Naive B cell (primary cell): ENCODE measurements at regions not wholly inside any gene's neighbourhood (a gene's known extent, or its start where the extent isn't known, plus 50 kb on each side); places are given as distances from the start of the nearest gene placed in this dataset.
"Not testable (repeated sequence)": the region's sequence is repeated elsewhere in the genome, so short reads cannot be mapped to it uniquely, and the experiment has no call there.

ENCODE experiments used
- ATAC-seq, 2 donors: fragments of 150-1000 bp; cut with Tn5 transposase; 2 replicates each; pipeline ENCODE4 v1.10.0; 2021; ENCODE audit warnings: low read depth in 2 of 2, mild to moderate bottlenecking in 2 of 2, moderate library complexity in 2 of 2
- DNase-seq: peaks from one replicate; pipeline ENCODE4 v3.0.0; 2022
- H3K27ac Mint-ChIP-seq, 6 donors: one replicate each; pipeline ENCODE4 v1.8.0; 2020 to 2022; ENCODE audit warnings: mild to moderate bottlenecking in 6 of 6, mixed read lengths in 6 of 6, moderate library complexity in 5 of 6, inconsistent platforms in 2 of 6
- H3K27me3 Mint-ChIP-seq, 3 donors: one replicate each; pipeline ENCODE4 v1.8.0; 2021 to 2022; ENCODE audit warnings: mixed read lengths in 3 of 3, mild to moderate bottlenecking in 1 of 3
- H3K36me3 Mint-ChIP-seq, 2 donors: one replicate each; pipeline ENCODE4 v1.8.0; 2020 to 2022; ENCODE audit warnings: mixed read lengths in 2 of 2, inconsistent platforms in 1 of 2, mild to moderate bottlenecking in 1 of 2
- H3K4me1 Mint-ChIP-seq, 3 donors: one replicate each; pipeline ENCODE4 v1.8.0; 2020 to 2022; ENCODE audit warnings: mixed read lengths in 3 of 3, inconsistent platforms in 1 of 3, mild to moderate bottlenecking in 1 of 3, moderate library complexity in 1 of 3
- H3K4me3 Mint-ChIP-seq, 8 donors: one replicate each; pipeline ENCODE4 v1.8.0; 2020 to 2022; ENCODE audit warnings: mild to moderate bottlenecking in 8 of 8, mixed read lengths in 8 of 8, moderate library complexity in 8 of 8, inconsistent platforms in 2 of 8
- H3K9me3 Mint-ChIP-seq, 7 donors: one replicate each; pipeline ENCODE4 v1.8.0; 2020 to 2022; ENCODE audit warnings: mixed read lengths in 7 of 7, mild to moderate bottlenecking in 5 of 7, inconsistent platforms in 2 of 7, moderate library complexity in 1 of 7

DNA sequence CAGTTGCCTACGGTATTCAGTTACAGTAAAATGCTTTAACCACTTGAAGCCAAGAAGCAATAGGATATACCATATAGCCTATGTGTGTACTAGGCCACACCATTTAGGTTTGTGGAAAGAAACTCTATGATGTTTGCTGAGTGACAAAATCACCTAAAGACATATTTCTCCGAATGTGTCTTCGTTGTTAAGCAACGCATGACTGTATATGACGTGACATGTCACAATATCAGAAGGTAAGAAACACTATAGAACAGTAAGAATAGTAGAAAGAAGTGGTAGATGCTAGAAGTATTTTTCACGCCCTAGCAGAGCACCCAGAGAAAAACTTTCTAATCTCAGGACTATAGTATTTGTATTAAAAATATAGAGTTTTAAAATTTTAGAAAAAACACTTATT is 1188.2 kb upstream of the B3GALT2 start:
- ATAC-seq (no peak), DNase-seq (no peak)
- Mint-ChIP-seq H3K27me3 (no peaks in the 10 kb centered on the region), H3K36me3 (no peaks in the 10 kb centered on the region), H3K4me1 (no peaks in the 10 kb centered on the region), H3K9me3 (peaks cover 0 to 3% (median 0%) of the 10 kb centered on the region in 7 donors), H3K4me3 (no peak overlapping the region), H3K27ac (no peak overlapping the region)

DNA sequence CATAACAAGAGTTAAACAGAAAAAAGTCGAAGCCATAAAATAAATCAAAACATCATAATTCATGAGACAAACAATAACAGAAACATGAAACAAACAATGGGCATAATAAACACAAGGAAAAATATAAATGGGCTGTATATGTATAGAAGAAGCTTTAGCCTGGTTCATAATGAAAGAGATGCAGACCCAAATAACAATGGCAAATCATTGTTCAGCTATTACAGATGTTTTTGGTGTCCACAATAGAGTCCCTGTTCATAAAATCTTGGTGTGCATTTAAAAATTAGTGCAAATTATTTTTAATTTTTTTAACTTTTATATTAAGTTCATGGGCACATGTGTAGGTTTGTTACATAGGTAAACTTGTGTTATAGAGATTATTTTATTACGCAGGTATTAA is 1185.9 kb upstream of the B3GALT2 start:
- no peak overlapping the region for H3K27ac Mint-ChIP-seq
- no peak for ATAC-seq
- H3K4me1 Mint-ChIP-seq, result no peaks in the 10 kb centered on the region
- no peaks in the 10 kb centered on the region for H3K36me3 Mint-ChIP-seq
- H3K27me3 Mint-ChIP-seq, result no peaks in the 10 kb centered on the region
- DNase-seq, result no peak
- no peak overlapping the region for H3K4me3 Mint-ChIP-seq
- peaks cover 0 to 3% (median 0%) of the 10 kb centered on the region in 7 donors for H3K9me3 Mint-ChIP-seq

DNA sequence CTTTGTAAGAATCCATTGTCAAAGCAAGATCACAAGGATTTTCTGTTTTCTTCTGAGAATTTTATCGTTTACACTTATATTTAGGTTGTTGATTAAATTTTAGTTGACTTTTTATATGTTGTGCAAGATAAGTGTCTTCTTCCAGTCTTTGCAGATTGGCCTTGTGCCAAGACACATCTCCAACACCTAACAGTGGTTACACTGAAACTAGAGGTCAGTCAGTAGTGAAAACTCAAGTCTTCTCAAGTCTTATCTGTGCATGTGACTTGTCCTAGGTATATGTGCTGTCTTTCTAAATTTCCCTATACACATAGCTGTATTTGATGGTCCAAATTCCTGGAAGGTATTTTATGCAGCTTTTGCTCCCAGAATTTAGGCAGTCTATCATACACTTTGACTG is 1183.2 kb upstream of the B3GALT2 start:
- ATAC-seq, result no peak
- peaks cover 0 to 3% (median 0%) of the 10 kb centered on the region in 7 donors for H3K9me3 Mint-ChIP-seq
- no peaks in the 10 kb centered on the region for H3K4me1 Mint-ChIP-seq
- H3K4me3 Mint-ChIP-seq, result no peak overlapping the region
- H3K36me3 Mint-ChIP-seq, result no peaks in the 10 kb centered on the region
- no peaks in the 10 kb centered on the region for H3K27me3 Mint-ChIP-seq
- no peak for DNase-seq
- no peak overlapping the region for H3K27ac Mint-ChIP-seq

DNA sequence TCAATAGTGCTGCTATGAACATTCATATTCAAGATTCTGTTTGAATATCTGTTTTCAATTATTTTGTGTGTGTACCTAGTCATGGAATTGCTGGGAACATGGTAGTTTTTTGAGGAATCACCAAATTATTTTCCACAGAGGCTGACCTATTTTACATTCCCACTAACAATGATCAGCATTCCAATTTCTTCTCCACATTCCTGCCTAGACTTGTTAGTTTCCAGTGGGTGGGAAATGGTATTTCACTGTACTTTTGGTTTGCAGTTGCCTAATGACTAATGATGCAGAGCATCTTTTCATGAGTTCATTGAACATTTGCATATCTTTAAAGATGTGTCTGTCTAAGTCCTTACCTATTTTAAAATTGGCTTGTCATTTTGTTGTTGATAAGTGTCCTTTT is 1182.6 kb upstream of the B3GALT2 start:
- Mint-ChIP-seq H3K36me3 (no peaks in the 10 kb centered on the region), H3K27me3 (no peaks in the 10 kb centered on the region), H3K9me3 (peaks cover 0 to 3% (median 0%) of the 10 kb centered on the region in 7 donors), H3K4me1 (no peaks in the 10 kb centered on the region), H3K4me3 (no peak overlapping the region), H3K27ac (no peak overlapping the region)
- DNase-seq (no peak), ATAC-seq (no peak)

DNA sequence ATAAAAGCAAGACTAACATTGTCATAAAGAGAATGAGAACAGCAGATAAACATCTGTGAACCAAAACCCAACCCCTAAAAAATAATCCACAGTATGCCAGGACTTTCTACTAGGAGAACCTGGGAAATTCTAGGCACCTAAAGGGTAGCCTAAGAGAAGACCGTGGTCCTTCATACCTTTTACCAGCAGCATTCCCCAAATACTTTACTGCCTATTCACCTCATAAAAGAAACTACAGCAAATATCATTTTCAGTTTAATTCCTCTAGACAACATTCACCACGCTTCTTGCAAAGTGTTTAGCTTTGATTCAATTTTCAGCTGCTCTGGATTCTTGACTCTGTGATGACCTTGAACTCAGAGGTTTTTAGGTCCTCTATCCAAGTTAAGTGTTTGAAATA is 1180.7 kb upstream of the B3GALT2 start:
- H3K36me3 Mint-ChIP-seq, result no peaks in the 10 kb centered on the region
- no peak for ATAC-seq
- no peak overlapping the region for H3K4me3 Mint-ChIP-seq
- no peak overlapping the region for H3K27ac Mint-ChIP-seq
- DNase-seq, result no peak
- H3K27me3 Mint-ChIP-seq, result no peaks in the 10 kb centered on the region
- H3K4me1 Mint-ChIP-seq, result no peaks in the 10 kb centered on the region
- H3K9me3 Mint-ChIP-seq, result no peaks in the 10 kb centered on the region

DNA sequence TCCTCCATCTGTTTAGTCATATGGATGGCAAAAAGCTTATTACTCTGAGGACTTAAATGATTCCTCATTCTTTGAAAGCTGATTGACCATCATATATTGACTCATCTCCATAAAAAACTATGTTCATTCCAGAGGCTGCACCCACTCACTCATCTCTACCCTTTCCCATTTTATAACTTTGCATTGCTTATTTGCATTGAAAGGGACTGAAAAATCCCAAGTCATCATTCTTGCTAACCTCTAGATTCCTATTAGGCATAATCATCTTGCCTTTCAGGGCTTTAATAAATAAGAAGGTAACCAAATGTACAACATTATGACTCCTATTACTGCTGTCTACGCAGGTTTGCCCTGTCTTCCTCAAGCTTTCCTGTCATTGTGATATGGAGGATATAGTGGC is 1180.3 kb upstream of the B3GALT2 start:
- Mint-ChIP-seq H3K27me3 (no peaks in the 10 kb centered on the region), H3K27ac (no peak overlapping the region), H3K9me3 (no peaks in the 10 kb centered on the region), H3K36me3 (no peaks in the 10 kb centered on the region), H3K4me3 (no peak overlapping the region), H3K4me1 (no peaks in the 10 kb centered on the region)
- DNase-seq (no peak), ATAC-seq (no peak)

DNA sequence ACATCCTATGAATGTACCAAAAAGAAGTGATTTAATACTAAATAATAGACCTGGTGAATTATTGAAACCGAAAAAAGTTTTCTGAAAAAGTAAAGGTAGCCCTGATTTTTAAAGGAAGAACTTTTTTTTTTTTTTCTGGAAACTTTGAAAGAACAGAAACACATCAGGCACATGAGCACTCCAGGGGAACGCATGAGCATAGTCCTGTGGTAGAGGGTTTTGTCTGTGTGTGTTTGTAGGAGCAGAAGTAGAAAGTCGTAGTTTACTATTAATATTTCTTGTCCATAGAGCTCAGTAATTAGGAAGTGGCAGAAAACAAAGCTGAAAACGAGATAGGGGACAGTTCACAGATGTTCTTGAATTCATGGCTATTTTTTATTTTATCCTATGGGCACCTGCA is 1175.9 kb upstream of the B3GALT2 start:
- no peak overlapping the region for H3K27ac Mint-ChIP-seq
- H3K36me3 Mint-ChIP-seq, result no peaks in the 10 kb centered on the region
- H3K9me3 Mint-ChIP-seq, result peaks cover 0 to 3% (median 0%) of the 10 kb centered on the region in 7 donors
- no peaks in the 10 kb centered on the region for H3K4me1 Mint-ChIP-seq
- ATAC-seq, result no peak
- H3K4me3 Mint-ChIP-seq, result no peak overlapping the region
- H3K27me3 Mint-ChIP-seq, result no peaks in the 10 kb centered on the region
- no peak for DNase-seq

DNA sequence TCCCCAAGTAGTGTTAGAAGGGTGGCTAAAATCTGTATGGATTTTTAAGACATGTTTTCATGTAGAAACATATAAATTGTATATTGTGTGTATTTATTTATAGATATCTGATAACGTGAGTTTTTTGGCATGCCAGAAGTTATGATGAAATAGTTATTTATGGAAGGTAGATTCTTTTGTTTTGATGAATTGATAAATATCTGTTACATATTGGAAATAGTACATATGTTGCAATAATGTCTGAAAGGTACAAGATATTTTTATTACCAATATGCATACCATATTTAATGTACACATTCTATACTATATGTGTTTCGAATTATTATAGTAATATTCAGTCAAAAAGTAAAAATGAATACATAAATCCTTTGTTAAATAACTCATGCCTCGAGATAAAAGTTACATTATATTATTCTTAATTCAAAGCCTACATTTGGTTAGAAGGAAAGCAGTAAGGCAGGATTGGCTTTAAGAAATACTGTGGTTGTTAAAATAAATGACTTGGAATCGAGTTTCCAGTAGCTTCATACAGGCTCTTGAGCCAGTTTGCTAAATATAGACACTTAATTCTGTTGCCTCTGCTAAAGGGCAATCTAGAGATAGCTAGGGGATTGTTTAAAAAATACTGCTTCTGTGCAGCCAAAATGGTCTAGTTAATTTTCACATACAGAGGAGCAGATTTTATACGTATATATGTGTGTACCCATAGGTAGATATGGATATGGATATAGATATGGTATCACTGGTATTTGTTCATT is 1175.1 kb upstream of the B3GALT2 start:
- Mint-ChIP-seq H3K27ac (no peak overlapping the region), H3K27me3 (no peaks in the 10 kb centered on the region), H3K36me3 (no peaks in the 10 kb centered on the region), H3K4me3 (no peak overlapping the region), H3K4me1 (no peaks in the 10 kb centered on the region), H3K9me3 (peaks cover 0 to 3% (median 0%) of the 10 kb centered on the region in 7 donors)
- DNase-seq (no peak), ATAC-seq (no peak)

DNA sequence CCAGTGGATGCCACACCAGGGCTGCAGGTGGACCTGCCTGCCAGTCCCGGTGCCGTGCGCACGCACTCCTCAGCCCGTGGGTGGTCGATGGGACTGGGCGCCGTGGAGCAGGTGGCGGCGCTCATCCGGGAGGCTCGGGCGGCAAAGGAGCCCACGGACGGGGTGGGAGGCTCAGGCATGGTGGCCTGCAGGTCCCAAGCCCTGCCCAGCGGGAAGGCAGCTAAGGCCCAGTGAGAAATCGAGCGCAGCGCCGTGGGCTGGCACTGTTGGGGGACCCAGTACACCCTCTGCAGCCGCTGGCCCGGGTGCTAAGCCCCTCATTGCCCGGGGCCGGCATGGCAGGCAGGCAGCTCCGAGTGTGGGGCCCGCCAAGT is 1171.8 kb upstream of the B3GALT2 start:
- ATAC-seq (no peak), DNase-seq (no peak)
- peaks cover 0 to 5% (median 0%) of the 10 kb centered on the region in 3 donors for H3K4me1 Mint-ChIP-seq
- H3K27ac Mint-ChIP-seq, result no peak overlapping the region
- no peak overlapping the region for H3K4me3 Mint-ChIP-seq
- no peaks in the 10 kb centered on the region for H3K36me3 Mint-ChIP-seq
- H3K9me3 Mint-ChIP-seq, result peaks cover 0 to 3% (median under 1%) of the 10 kb centered on the region in 7 donors
- no peaks in the 10 kb centered on the region for H3K27me3 Mint-ChIP-seq

DNA sequence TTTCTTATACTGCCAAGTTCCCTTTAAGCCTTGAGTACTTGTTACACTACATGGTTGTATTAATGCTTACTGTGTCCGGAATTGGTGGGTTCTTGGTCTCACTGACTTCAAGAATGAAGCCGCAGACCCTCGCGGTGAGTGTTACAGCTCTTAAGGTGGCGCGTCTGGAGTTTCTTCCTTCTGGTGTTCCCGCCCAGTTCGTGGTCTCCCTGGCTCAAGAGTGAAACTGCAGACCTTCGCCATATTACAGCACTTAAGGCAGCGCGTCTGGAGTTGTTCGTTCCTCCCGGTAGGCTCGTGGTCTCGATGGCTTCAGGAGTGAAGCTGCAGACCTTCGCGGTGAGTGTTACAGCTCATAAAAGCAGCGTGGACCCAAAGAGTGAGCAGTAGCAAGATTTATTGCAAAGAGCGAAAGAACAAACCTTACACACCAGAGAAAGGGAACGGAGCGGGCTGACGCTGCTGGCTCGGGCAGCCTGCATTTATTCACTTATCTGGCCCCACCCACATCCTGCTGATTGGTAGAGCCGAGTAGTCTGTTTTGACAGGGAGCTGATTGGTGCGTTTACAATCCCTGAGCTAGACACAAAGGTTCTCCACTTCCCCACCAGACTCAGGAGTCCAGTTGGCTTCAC is 1171.3 kb upstream of the B3GALT2 start:
- not testable (repeated sequence) for H3K4me1 Mint-ChIP-seq, ATAC-seq, H3K36me3 Mint-ChIP-seq, H3K9me3 Mint-ChIP-seq, H3K27ac Mint-ChIP-seq, H3K4me3 Mint-ChIP-seq, H3K27me3 Mint-ChIP-seq, DNase-seq

DNA sequence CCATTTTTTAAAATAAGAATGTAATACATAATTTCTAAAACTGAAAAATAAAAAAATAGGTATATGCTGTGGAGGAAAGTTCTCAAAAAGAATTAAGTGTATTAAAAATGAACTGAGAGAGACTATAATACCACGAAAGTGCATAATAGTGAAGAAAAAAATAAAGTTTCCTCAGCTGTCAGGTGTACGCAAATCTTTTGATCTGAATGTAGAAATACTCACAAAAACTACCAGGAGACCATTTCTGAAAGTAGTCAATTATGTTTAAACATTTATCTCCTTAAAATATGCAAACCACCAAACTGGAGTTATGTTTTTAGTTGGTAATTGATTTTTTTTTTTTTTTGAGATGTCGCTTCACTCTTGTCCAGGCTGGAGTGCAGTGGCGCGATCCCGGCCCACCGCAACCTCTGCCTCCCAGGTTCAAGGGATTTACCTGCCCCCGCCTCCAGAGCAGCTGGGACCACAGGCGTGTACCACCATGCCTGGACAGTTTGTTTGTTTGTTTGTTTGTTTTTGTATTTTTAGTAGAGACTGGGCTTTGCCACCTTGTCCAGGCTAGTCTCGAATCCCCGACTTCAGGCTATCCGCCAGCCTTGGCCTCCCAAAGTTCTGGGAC is 1169.2 kb upstream of the B3GALT2 start:
- H3K36me3 Mint-ChIP-seq, result no peaks in the 10 kb centered on the region
- no peak overlapping the region for H3K4me3 Mint-ChIP-seq
- peaks cover 0 to 4% (median 2%) of the 10 kb centered on the region in 7 donors for H3K9me3 Mint-ChIP-seq
- peaks cover 0 to 5% (median 0%) of the 10 kb centered on the region in 3 donors for H3K4me1 Mint-ChIP-seq
- DNase-seq (no peak), ATAC-seq (no peak)
- H3K27me3 Mint-ChIP-seq, result no peaks in the 10 kb centered on the region
- no peak overlapping the region for H3K27ac Mint-ChIP-seq

DNA sequence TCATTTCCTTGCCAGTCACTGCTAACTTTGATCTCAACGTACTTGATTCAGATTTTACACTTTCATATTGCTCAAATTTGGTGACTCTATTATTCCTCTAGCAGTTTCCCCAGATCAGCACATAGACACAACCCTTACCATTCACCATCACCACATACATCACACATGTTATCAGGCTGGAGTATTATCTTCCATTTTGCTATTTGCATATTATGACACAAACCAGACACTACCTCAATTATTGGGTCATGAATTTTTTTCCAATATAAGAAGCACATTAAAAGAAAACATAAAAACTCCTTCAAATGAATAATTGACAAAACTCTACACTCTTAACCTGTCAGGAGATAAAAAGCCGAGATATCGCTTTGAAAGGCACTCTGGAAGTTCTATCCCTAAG is 1166.7 kb upstream of the B3GALT2 start:
- no peak overlapping the region for H3K27ac Mint-ChIP-seq
- DNase-seq (no peak), ATAC-seq (no peak)
- H3K27me3 Mint-ChIP-seq, result no peaks in the 10 kb centered on the region
- H3K36me3 Mint-ChIP-seq, result no peaks in the 10 kb centered on the region
- peaks cover 0 to 5% (median 3%) of the 10 kb centered on the region in 7 donors for H3K9me3 Mint-ChIP-seq
- H3K4me1 Mint-ChIP-seq, result peaks cover 0 to 5% (median 0%) of the 10 kb centered on the region in 3 donors
- H3K4me3 Mint-ChIP-seq, result no peak overlapping the region

DNA sequence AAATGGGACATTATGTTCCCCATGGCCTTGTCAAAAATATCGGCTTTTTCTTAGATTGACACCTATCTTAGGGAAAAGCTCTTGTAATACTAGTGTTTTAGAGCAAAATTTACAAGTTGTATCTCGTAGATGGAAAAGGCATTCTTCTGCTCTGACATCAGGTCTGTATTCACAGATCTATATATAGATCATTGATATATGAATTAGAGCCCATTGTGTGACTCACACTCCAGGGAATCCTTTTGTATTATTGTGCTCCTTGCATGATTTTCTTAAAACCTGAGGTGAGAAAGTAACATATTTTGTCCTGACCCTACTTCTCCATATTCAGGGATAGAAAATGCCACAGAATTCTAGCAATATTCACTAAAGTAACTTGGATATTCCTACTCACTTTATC is 1160.8 kb upstream of the B3GALT2 start:
- Mint-ChIP-seq H3K27ac (no peak overlapping the region), H3K4me3 (no peak overlapping the region)

More for the DNA sequence above, 1160.8 kb upstream of the B3GALT2 start:
- H3K9me3 Mint-ChIP-seq, result peaks cover 0 to 5% (median 5%) of the 10 kb centered on the region in 7 donors
- no peaks in the 10 kb centered on the region for H3K36me3 Mint-ChIP-seq
- H3K27me3 Mint-ChIP-seq, result no peaks in the 10 kb centered on the region
- ATAC-seq (no peak), DNase-seq (no peak)
- H3K4me1 Mint-ChIP-seq, result no peaks in the 10 kb centered on the region
